Sigmoid colon (tissue), 4 donors: ENCODE measurements at regions not wholly inside any gene's neighbourhood (a gene's known extent, or its start where the extent isn't known, plus 50 kb on each side); places are given as distances from the start of the nearest gene placed in this dataset.

Experiments
- CTCF ChIP-seq, 4 experiments: fragments of 450-650 bp in 3 of 4; fragments of 200-600 bp in 1 of 4; IDR thresholded peaks; one replicate each; pipeline ENCODE4 v1.5.1; 2016 to 2019; ENCODE audit warnings: antibody characterized with exemption in 4 of 4, mild to moderate bottlenecking in 3 of 4, moderate library complexity in 2 of 4
- EP300 ChIP-seq, 4 donors: sonication (generic); formaldehyde crosslinking; IDR thresholded peaks; one replicate each; pipeline ENCODE4 v1.6.1; 2017; ENCODE audit warnings: antibody characterized with exemption in 4 of 4
- POLR2A ChIP-seq, 2 donors: fragments of 450-650 bp; IDR thresholded peaks; one replicate each; pipeline ENCODE4 v1.6.1; 2016; ENCODE audit warnings: antibody characterized with exemption in 2 of 2, mild to moderate bottlenecking in 2 of 2, moderate library complexity in 2 of 2
- POLR2AphosphoS5 ChIP-seq, 4 donors: sonication (generic); formaldehyde crosslinking; IDR thresholded peaks; one replicate each; pipeline ENCODE4 v1.6.1; 2017; ENCODE audit warnings: antibody characterized with exemption in 4 of 4

GRCh38 chr17:71803656-71804284, 317.1 kb upstream of the SOX9 start:
- no peak for TF ChIP-seq CTCF (IDR thresholded peaks at IDR 0.05)
- TF ChIP-seq POLR2A (IDR thresholded peaks at IDR 0.05), result no peak
- no peak for TF ChIP-seq POLR2AphosphoS5 (IDR thresholded peaks at IDR 0.05)
- TF ChIP-seq EP300 (IDR thresholded peaks at IDR 0.05), result no peak
